Fibroblast of lung (primary cell): ENCODE measurements at regions not wholly inside any gene's neighbourhood (a gene's known extent, or its start where the extent isn't known, plus 50 kb on each side); places are given as distances from the start of the nearest gene placed in this dataset.

Experiments used
- DNase-seq, 2 donors: peaks; one replicate each; pipeline versions ENCODE4 v3.0.0 to v3.0.0-alpha.2; 2010; ENCODE audit warnings: low read depth in 2 of 2
- H2AFZ ChIP-seq: 2 replicates; pipeline ENCODE4 v1.5.1; 2012; ENCODE audit warnings: low read length, control low read depth, inconsistent platforms
- H3K27ac ChIP-seq: 2 replicates; pipeline ENCODE4 v1.5.1; 2011; ENCODE audit warnings: low read length, control low read depth; ENCODE audit not compliant: insufficient read depth
- H3K27me3 ChIP-seq: 2 replicates; pipeline ENCODE4 v1.5.1; 2011; ENCODE audit warnings: mild to moderate bottlenecking, low read length; ENCODE audit not compliant: control insufficient read depth, insufficient read depth
- H3K36me3 ChIP-seq: 2 replicates; pipeline ENCODE4 v1.5.1; 2011; ENCODE audit warnings: low read length; ENCODE audit not compliant: control insufficient read depth, insufficient read depth
- H3K4me1 ChIP-seq: 2 replicates; pipeline ENCODE4 v1.5.1; 2011; ENCODE audit warnings: low read length; ENCODE audit not compliant: control insufficient read depth, insufficient read depth; ENCODE audit errors: extremely low read depth
- H3K4me2 ChIP-seq: 2 replicates; pipeline ENCODE4 v1.5.1; 2011; ENCODE audit warnings: low read length, control low read depth; ENCODE audit not compliant: insufficient read depth; ENCODE audit errors: extremely low read depth
- H3K4me3 ChIP-seq, 4 experiments: fragments of 200-600 bp in 1 of 4; sonication (generic) in 1 of 4; replicated peaks in 1 of 4; 2 replicates each; pipeline ENCODE4 v1.5.1; 2011 to 2016; ENCODE audit warnings: low read length in 4 of 4, low read depth in 3 of 4, mild to moderate bottlenecking in 3 of 4, control low read depth in 2 of 4, inconsistent platforms in 1 of 4, mixed read lengths in 1 of 4; ENCODE audit not compliant: insufficient read depth in 1 of 4; ENCODE audit errors: control extremely low read depth in 1 of 4
- H3K79me2 ChIP-seq: 2 replicates; pipeline ENCODE4 v1.5.1; 2012; ENCODE audit warnings: mild to moderate bottlenecking, low read length, inconsistent platforms; ENCODE audit not compliant: control insufficient read depth, insufficient read depth
- H3K9ac ChIP-seq: 2 replicates; pipeline ENCODE4 v1.5.1; 2011; ENCODE audit warnings: mild to moderate bottlenecking, low read length, control low read depth; ENCODE audit not compliant: insufficient read depth
- H3K9me3 ChIP-seq: 2 replicates; pipeline ENCODE4 v1.5.1; 2012; ENCODE audit warnings: low read depth, low read length; ENCODE audit not compliant: control insufficient read depth, insufficient read depth
- H4K20me1 ChIP-seq: 2 replicates; pipeline ENCODE4 v1.5.1; 2011; ENCODE audit warnings: low read length; ENCODE audit not compliant: control insufficient read depth, insufficient read depth; ENCODE audit errors: extremely low read depth
- EZH2 ChIP-seq: IDR thresholded peaks from 2 replicates; pipeline ENCODE4 v1.5.1; 2012; ENCODE audit warnings: low read length, control low read depth, mild to moderate bottlenecking; ENCODE audit errors: missing control alignments
- TF ChIP-seq, protein P1 (sequence below), 2 donors: IDR thresholded peaks in 1 of 2; conservative IDR thresholded peaks in 1 of 2; 1 replicate in 1 of 2; 2 replicates in 1 of 2; pipeline ENCODE4 v1.5.1; 2011 to 2012; ENCODE audit warnings: low read length in 2 of 2, control low read depth in 1 of 2, inconsistent platforms in 1 of 2, low read depth in 1 of 2, mild to moderate bottlenecking in 1 of 2

DNA sequence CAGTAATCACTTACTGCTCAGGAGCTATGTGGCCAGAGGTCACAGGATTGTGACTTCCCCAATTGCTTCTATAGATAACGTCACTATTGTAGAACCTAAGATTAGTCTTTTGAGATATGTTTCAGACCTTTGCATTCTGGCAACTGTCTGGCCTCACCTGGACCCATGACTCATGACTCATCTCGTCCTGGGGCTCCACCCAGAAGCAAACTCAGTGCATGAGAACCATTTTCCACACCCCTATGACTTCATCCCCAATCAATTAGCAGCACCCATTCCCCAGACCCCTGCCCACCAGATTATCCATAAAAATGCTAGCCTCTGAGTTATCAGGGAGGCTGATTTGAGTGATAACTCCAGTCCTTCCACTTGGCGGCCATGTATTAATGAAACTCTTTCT lies 186.9 kb downstream of the EMP1 start:
- Histone ChIP-seq H3K9me3 (no peaks in the 10 kb centered on the region), H3K9ac (no peak overlapping the region), H3K27ac (no peak overlapping the region), H3K79me2 (no peaks in the 10 kb centered on the region), H3K36me3 (no peaks in the 10 kb centered on the region), H3K4me1 (no peaks in the 10 kb centered on the region), H2AFZ (no peak overlapping the region), H3K4me3 (no peak overlapping the region), H3K4me2 (no peak overlapping the region), H4K20me1 (no peaks in the 10 kb centered on the region), H3K27me3 (peaks cover 2% of the 10 kb centered on the region)
- DNase-seq = no peak
- TF ChIP-seq, protein P1, sequence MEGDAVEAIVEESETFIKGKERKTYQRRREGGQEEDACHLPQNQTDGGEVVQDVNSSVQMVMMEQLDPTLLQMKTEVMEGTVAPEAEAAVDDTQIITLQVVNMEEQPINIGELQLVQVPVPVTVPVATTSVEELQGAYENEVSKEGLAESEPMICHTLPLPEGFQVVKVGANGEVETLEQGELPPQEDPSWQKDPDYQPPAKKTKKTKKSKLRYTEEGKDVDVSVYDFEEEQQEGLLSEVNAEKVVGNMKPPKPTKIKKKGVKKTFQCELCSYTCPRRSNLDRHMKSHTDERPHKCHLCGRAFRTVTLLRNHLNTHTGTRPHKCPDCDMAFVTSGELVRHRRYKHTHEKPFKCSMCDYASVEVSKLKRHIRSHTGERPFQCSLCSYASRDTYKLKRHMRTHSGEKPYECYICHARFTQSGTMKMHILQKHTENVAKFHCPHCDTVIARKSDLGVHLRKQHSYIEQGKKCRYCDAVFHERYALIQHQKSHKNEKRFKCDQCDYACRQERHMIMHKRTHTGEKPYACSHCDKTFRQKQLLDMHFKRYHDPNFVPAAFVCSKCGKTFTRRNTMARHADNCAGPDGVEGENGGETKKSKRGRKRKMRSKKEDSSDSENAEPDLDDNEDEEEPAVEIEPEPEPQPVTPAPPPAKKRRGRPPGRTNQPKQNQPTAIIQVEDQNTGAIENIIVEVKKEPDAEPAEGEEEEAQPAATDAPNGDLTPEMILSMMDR (conservative IDR thresholded peaks at IDR 0.05 in 1 of 2, IDR thresholded peaks at IDR 0.05 in 1 of 2; ENCODE audit: low read depth in 1 of 2, low read length in 2 of 2) = no peak
- no peak for TF ChIP-seq EZH2

DNA sequence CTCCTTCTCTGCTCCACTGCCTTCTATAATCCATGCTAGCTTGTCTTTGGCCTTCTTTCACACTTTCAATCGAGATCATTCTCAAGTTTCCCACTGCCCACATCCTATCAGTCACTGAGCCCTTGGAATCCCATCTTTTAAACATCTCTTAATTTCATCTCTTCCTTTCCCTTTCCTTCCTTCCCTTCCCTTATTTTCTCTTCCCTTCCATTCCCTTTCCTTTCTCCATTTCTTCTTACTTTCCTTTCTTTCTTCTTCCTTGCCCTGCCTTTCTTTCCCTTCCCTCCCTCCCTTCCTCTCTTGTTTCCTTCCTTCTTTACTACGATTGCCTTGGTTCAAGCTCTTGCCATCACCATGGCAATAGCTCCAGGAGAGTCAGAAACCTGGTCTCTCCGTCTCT lies 183.8 kb downstream of the EMP1 start:
- Histone ChIP-seq H3K27ac (no peak overlapping the region), H3K36me3 (no peaks in the 10 kb centered on the region), H3K27me3 (no peaks in the 10 kb centered on the region), H3K4me1 (no peaks in the 10 kb centered on the region), H2AFZ (no peak overlapping the region), H3K4me3 (no peak overlapping the region), H3K9ac (no peak overlapping the region), H4K20me1 (no peaks in the 10 kb centered on the region), H3K4me2 (no peak overlapping the region), H3K79me2 (no peaks in the 10 kb centered on the region), H3K9me3 (no peaks in the 10 kb centered on the region)
- TF ChIP-seq, protein P1 (conservative IDR thresholded peaks at IDR 0.05 in 1 of 2, IDR thresholded peaks at IDR 0.05 in 1 of 2; ENCODE audit: low read depth in 1 of 2, low read length in 2 of 2) = no peak
- TF ChIP-seq EZH2 = no peak
- DNase-seq = no peak

DNA sequence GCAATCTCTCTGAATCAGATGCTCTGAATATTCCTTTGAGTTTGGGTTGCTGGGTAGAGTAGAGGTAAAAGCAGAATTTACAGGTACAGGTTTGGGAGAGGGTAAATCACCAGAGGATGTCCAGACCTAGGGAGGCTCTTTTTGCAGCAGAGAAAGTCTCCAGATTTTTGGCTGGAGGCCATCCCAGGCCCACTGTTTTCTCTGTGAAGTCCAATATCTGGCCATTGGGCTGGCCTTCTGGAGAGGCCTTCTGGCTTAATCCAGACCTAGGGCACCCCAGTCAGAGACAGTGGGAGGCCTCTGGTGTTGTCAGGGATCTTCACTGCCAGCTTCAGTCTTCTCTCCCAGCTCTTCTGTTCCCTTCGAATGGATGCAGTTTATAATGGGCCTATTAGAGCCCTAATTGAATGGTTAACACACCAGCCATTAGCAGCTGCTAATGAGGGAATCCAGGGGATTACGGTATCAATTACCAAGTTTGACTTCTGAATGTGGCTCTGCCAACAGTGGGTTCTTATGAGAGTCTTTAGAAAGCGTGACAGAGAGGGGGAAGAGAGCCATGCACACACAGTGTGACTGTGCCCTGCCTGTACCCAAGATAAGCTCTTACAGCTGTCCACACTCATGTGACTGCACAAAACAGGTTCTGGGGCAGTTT lies 183.1 kb downstream of the EMP1 start:
- H3K27ac ChIP-seq = no peak overlapping the region

More for the DNA sequence above, 183.1 kb downstream of the EMP1 start:
- TF ChIP-seq, protein P1 (conservative IDR thresholded peaks at IDR 0.05 in 1 of 2, IDR thresholded peaks at IDR 0.05 in 1 of 2; ENCODE audit: low read depth in 1 of 2, low read length in 2 of 2) = no peak
- TF ChIP-seq EZH2 = no peak
- DNase-seq = no peak
- Histone ChIP-seq H3K79me2 (no peaks in the 10 kb centered on the region), H3K4me3 (no peak overlapping the region), H3K36me3 (no peaks in the 10 kb centered on the region), H3K9me3 (no peaks in the 10 kb centered on the region), H3K9ac (no peak overlapping the region), H2AFZ (no peak overlapping the region), H3K4me1 (no peaks in the 10 kb centered on the region), H3K27me3 (no peaks in the 10 kb centered on the region), H3K4me2 (no peak overlapping the region), H4K20me1 (no peaks in the 10 kb centered on the region)
